ENCODE measurements at regions not wholly inside any gene's neighbourhood (a gene's known extent, or its start where the extent isn't known, plus 50 kb on each side); places are given as distances from the start of the nearest gene placed in this dataset.
A peak's percentile ranks its signal among the peaks of the same experiment; 100 is the strongest.

DNA sequence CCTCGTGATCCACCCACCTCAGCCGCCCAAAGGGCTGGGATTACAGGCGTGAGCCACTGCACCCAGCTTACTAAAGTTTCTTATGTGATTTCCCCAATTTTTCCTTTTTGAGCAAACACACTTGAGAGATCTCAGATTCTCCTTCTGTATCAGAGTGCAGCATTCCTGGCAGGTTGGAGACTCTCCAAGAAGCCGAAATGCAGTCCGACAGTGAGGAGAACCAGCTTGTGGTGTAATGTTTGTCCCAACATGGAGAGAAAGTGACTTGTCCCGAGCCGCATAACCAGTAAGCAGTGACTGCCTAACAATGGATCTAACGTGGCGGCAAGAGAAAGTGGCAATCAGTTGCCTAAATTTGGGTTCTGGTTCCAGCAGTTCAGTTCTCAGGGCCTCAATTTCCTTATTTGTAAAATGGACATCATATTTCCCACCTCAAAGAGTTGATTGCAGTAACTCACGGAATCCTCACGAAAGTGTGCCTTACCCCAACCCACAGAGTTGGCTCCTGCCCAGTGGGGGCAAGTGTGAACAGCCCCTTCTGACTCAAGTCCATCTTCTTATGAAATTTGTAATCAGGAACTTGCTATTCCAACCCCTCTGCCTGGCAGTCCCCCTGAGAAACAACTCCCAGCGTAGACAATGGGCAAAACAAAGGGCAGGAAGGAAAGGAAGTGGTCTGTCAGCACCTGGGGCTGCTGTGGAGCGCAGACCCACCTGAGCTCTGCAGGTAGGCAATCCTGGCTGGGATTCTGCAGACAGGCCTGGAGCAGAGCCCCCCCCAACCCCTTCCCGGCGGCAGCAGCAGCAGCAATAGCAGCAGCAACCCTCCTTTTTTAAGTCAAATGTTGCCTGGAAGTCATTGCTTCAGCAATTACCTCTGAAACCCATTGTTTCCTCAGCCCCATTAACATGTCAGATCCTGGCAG, 223.6 kb upstream of the POU3F1 start:
- H3K4me1 Mint-ChIP-seq, result peaks cover 89% of the 10 kb centered on the region
- no peaks in the 10 kb centered on the region for H3K9me3 Mint-ChIP-seq
- peak overlapping the region; percentile 46 for H3K4me3 Mint-ChIP-seq
- POLR2A ChIA-PET, result interaction anchor here (1.0 kb wide), 1 partner anchor 206 kb away, joined by 3 read pairs; no protein-coding TSS in a partner anchor
- H3K27ac Mint-ChIP-seq, result peak overlapping the region; percentile 99
- DNase-seq (ENCODE audit: low spot score) (peak; percentile 83), ATAC-seq (peak; percentile 96)
- CTCF ChIA-PET, result interaction anchor here (0.6 to 1.1 kb wide), 6 partner anchors 16 to 220 kb away, joined by 3 to 5 read pairs (median 3); no protein-coding TSS in a partner anchor
- H3K27me3 Mint-ChIP-seq (ENCODE audit: low read depth), result peaks cover 12% of the 10 kb centered on the region
- peaks cover 9% of the 10 kb centered on the region; the same call in 1 of the 2 replicates for H3K36me3 Mint-ChIP-seq
- TF ChIP-seq ZNF671 (CRISPR knock-in tag; IDR thresholded peaks at IDR 0.05) (0 out of 2 replicates have a peak, but pooled peaks have one; percentile 15), ZNF138 (CRISPR knock-in tag; conservative IDR thresholded peaks at IDR 0.05) (peak; percentile 88), ERG (CRISPR knock-in tag; IDR thresholded peaks at IDR 0.05) (no peak), MXD4 (CRISPR knock-in tag; IDR thresholded peaks at IDR 0.05; ENCODE audit: borderline replicate concordance) (no peak), TEAD4 (CRISPR knock-in tag; IDR thresholded peaks at IDR 0.05) (no peak), FOXJ3 (CRISPR knock-in tag; IDR thresholded peaks at IDR 0.05; ENCODE audit: borderline replicate concordance) (no peak), SP1 (CRISPR knock-in tag; conservative IDR thresholded peaks at IDR 0.05) (peak; percentile 66; the same call in 1 of the 2 replicates), ZNF423 (CRISPR knock-in tag; IDR thresholded peaks at IDR 0.05) (0 out of 2 replicates have a peak, but pooled peaks have one; percentile 46), NFATC4 (CRISPR knock-in tag; IDR thresholded peaks at IDR 0.05) (no peak), SMAD4 (CRISPR knock-in tag; IDR thresholded peaks at IDR 0.05) (no peak; the same call in 1 of the 2 replicates), NFE2L1 (CRISPR knock-in tag; IDR thresholded peaks at IDR 0.05) (peak; percentile 53; the same call in 1 of the 2 replicates), ATF3 (CRISPR knock-in tag; conservative IDR thresholded peaks at IDR 0.05) (no peak), NR3C1 (CRISPR knock-in tag; conservative IDR thresholded peaks at IDR 0.05; ENCODE audit: low read depth) (peak; percentile 77; the same call in 1 of the 2 replicates), IRF2 (CRISPR knock-in tag; IDR thresholded peaks at IDR 0.05; ENCODE audit: borderline replicate concordance, low read depth) (no peak), ESRRA (CRISPR knock-in tag; IDR thresholded peaks at IDR 0.05; ENCODE audit: borderline replicate concordance) (no peak), NR1H2 (CRISPR knock-in tag; IDR thresholded peaks at IDR 0.05) (no peak), CREM (CRISPR knock-in tag; IDR thresholded peaks at IDR 0.05) (no peak), E2F5 (CRISPR knock-in tag; IDR thresholded peaks at IDR 0.05) (0 out of 2 replicates have a peak, but pooled peaks have one; percentile 21), TCF7 (CRISPR knock-in tag; IDR thresholded peaks at IDR 0.05; ENCODE audit: low read depth) (no peak), EMX1 (CRISPR knock-in tag; IDR thresholded peaks at IDR 0.05) (no peak), STAT6 (CRISPR knock-in tag; conservative IDR thresholded peaks at IDR 0.05; ENCODE audit: low read depth) (no peak), ZNF219 (CRISPR knock-in tag; IDR thresholded peaks at IDR 0.05; ENCODE audit: borderline replicate concordance) (0 out of 2 replicates have a peak, but pooled peaks have one; percentile 28), PRRX2 (CRISPR knock-in tag; IDR thresholded peaks at IDR 0.05) (no peak)
- TF ChIP-seq, protein P1, sequence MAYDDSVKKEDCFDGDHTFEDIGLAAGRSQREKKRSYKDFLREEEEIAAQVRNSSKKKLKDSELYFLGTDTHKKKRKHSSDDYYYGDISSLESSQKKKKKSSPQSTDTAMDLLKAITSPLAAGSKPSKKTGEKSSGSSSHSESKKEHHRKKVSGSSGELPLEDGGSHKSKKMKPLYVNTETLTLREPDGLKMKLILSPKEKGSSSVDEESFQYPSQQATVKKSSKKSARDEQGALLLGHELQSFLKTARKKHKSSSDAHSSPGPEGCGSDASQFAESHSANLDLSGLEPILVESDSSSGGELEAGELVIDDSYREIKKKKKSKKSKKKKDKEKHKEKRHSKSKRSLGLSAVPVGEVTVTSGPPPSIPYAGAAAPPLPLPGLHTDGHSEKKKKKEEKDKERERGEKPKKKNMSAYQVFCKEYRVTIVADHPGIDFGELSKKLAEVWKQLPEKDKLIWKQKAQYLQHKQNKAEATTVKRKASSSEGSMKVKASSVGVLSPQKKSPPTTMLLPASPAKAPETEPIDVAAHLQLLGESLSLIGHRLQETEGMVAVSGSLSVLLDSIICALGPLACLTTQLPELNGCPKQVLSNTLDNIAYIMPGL (CRISPR knock-in tag; IDR thresholded peaks at IDR 0.05), result no peak
- TF ChIP-seq, protein P2, sequence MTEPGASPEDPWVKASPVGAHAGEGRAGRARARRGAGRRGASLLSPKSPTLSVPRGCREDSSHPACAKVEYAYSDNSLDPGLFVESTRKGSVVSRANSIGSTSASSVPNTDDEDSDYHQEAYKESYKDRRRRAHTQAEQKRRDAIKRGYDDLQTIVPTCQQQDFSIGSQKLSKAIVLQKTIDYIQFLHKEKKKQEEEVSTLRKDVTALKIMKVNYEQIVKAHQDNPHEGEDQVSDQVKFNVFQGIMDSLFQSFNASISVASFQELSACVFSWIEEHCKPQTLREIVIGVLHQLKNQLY (CRISPR knock-in tag; IDR thresholded peaks at IDR 0.05), result no peak
- TF ChIP-seq, protein P3, sequence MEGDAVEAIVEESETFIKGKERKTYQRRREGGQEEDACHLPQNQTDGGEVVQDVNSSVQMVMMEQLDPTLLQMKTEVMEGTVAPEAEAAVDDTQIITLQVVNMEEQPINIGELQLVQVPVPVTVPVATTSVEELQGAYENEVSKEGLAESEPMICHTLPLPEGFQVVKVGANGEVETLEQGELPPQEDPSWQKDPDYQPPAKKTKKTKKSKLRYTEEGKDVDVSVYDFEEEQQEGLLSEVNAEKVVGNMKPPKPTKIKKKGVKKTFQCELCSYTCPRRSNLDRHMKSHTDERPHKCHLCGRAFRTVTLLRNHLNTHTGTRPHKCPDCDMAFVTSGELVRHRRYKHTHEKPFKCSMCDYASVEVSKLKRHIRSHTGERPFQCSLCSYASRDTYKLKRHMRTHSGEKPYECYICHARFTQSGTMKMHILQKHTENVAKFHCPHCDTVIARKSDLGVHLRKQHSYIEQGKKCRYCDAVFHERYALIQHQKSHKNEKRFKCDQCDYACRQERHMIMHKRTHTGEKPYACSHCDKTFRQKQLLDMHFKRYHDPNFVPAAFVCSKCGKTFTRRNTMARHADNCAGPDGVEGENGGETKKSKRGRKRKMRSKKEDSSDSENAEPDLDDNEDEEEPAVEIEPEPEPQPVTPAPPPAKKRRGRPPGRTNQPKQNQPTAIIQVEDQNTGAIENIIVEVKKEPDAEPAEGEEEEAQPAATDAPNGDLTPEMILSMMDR (IDR thresholded peaks at IDR 0.05), result no peak

All from WTC11 (cell line).